Hepatocyte (in vitro differentiated cells): ENCODE measurements at regions not wholly inside any gene's neighbourhood (a gene's known extent, or its start where the extent isn't known, plus 50 kb on each side); places are given as distances from the start of the nearest gene placed in this dataset.

Experiments used
- CTCF ChIP-seq: fragments of 200-600 bp; sonication (generic); IDR thresholded peaks from 2 replicates; pipeline ENCODE4 v1.5.1; 2016; ENCODE audit warnings: antibody characterized with exemption, mild to moderate bottlenecking; ENCODE audit not compliant: poor library complexity
- EZH2phosphoT487 ChIP-seq: fragments of 200-600 bp; sonication (generic); IDR thresholded peaks from one replicate; pipeline ENCODE4 v1.6.1; 2018; ENCODE audit warnings: antibody characterized with exemption, mild to moderate bottlenecking, low read depth, moderate library complexity; ENCODE audit not compliant: unreplicated experiment, severe bottlenecking

- TF ChIP-seq CTCF = no peak
- TF ChIP-seq EZH2phosphoT487 = no peak
Observed at GRCh38 chr7:13800694-13801448, 188.6 kb downstream of the ETV1 start.
